ENCODE measurements at regions not wholly inside any gene's neighbourhood (a gene's known extent, or its start where the extent isn't known, plus 50 kb on each side); places are given as distances from the start of the nearest gene placed in this dataset.

DNA sequence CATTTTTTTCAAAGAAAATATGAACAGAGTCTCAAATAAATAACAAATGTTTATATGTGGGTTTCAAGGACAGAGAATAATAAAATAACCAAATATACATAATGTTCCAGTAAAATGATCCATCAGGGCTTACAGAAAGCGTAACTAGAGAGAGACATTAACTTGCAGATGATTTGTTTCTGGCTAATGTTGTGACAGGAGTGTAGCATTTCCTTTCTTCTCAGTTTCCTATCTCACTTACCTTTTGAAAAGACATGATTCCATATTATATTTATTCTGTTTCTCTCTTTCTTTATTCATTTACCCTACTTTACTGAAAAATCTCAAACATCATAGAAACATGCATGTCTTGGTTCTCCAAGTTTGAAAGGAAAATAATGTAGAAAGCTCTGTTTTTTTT lies 451.3 kb upstream of the CDH9 start:
- Histone ChIP-seq H3K36me3 (ENCODE audit: insufficient read depth, low read length) (no peaks in the 10 kb centered on the region), H3K9me3 (ENCODE audit: low read depth, low read length) (no peaks in the 10 kb centered on the region), H3K27me3 (ENCODE audit: insufficient read depth, low read length) (no peaks in the 10 kb centered on the region), H3K4me1 (ENCODE audit: insufficient read depth, low read length) (no peaks in the 10 kb centered on the region), H4K20me1 (ENCODE audit: insufficient read depth, low read length) (no peaks in the 10 kb centered on the region), H3K4me3 (ENCODE audit: insufficient read depth, low read length) (no peak overlapping the region), H3K79me2 (ENCODE audit: insufficient read depth, low read length) (no peaks in the 10 kb centered on the region), H3K27ac (ENCODE audit: low read depth, low read length) (no peak overlapping the region), H3K4me2 (ENCODE audit: insufficient read depth, low read length) (no peak overlapping the region), H2AFZ (ENCODE audit: low read length) (no peak overlapping the region)
- no peak for DNase-seq (ENCODE audit: insufficient read length, low spot score, missing footprints)
- TF ChIP-seq, protein P1, sequence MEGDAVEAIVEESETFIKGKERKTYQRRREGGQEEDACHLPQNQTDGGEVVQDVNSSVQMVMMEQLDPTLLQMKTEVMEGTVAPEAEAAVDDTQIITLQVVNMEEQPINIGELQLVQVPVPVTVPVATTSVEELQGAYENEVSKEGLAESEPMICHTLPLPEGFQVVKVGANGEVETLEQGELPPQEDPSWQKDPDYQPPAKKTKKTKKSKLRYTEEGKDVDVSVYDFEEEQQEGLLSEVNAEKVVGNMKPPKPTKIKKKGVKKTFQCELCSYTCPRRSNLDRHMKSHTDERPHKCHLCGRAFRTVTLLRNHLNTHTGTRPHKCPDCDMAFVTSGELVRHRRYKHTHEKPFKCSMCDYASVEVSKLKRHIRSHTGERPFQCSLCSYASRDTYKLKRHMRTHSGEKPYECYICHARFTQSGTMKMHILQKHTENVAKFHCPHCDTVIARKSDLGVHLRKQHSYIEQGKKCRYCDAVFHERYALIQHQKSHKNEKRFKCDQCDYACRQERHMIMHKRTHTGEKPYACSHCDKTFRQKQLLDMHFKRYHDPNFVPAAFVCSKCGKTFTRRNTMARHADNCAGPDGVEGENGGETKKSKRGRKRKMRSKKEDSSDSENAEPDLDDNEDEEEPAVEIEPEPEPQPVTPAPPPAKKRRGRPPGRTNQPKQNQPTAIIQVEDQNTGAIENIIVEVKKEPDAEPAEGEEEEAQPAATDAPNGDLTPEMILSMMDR (IDR thresholded peaks at IDR 0.05; ENCODE audit: extremely low read depth, low read depth, low read length): no peak

DNA sequence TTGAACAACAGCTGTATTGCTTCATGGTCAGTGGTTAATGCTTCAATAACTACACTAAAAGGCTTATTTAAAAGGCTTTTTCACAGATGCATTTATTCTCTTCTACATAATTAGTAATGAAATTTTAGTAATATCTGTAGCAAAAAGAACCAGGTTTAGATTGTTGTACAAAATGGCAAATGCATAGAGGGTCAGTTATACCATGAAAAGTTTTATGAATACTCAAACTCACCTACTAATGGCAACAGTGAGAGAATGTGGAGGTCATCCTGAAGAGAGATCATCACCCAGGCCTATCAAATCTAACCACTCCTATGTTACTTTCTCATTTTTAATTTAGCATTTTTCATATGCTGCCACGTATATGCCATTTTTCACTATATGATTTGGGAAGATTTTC lies 444.3 kb upstream of the CDH9 start:
- no peak for DNase-seq (ENCODE audit: insufficient read length, low spot score, missing footprints)
- no peaks in the 10 kb centered on the region for H3K79me2 ChIP-seq (ENCODE audit: insufficient read depth, low read length)
- H4K20me1 ChIP-seq (ENCODE audit: insufficient read depth, low read length): no peaks in the 10 kb centered on the region
- no peak overlapping the region for H3K4me2 ChIP-seq (ENCODE audit: insufficient read depth, low read length)
- no peaks in the 10 kb centered on the region for H3K9me3 ChIP-seq (ENCODE audit: low read depth, low read length)
- TF ChIP-seq, protein P1 (IDR thresholded peaks at IDR 0.05; ENCODE audit: extremely low read depth, low read depth, low read length): no peak
- no peak overlapping the region for H2AFZ ChIP-seq (ENCODE audit: low read length)
- no peaks in the 10 kb centered on the region for H3K4me1 ChIP-seq (ENCODE audit: insufficient read depth, low read length)
- no peak overlapping the region for H3K27ac ChIP-seq (ENCODE audit: low read depth, low read length)
- H3K36me3 ChIP-seq (ENCODE audit: insufficient read depth, low read length): no peaks in the 10 kb centered on the region
- H3K4me3 ChIP-seq (ENCODE audit: insufficient read depth, low read length): no peak overlapping the region
- H3K27me3 ChIP-seq (ENCODE audit: insufficient read depth, low read length): no peaks in the 10 kb centered on the region

DNA sequence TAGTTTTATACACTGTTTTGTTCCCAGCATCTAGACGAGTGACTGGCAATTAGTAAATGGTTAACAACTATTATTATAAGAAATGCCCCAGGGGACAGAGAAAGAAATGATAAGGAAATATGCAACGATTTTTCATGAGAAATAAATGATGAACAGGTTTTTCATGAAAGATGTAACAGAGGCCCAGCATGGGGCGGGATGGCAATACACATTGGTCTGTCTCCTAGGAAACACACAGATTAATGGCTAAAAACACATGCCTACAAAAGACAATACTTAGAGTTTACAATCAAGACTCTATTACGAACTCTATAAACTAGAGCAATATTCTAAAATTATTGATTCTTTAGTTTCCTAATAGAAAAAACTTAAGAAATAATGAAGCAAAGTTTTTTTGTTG lies 441.5 kb upstream of the CDH9 start:
- TF ChIP-seq, protein P1 (IDR thresholded peaks at IDR 0.05; ENCODE audit: extremely low read depth, low read depth, low read length): no peak
- Histone ChIP-seq H3K27ac (ENCODE audit: low read depth, low read length) (no peak overlapping the region), H4K20me1 (ENCODE audit: insufficient read depth, low read length) (no peaks in the 10 kb centered on the region), H3K4me3 (ENCODE audit: insufficient read depth, low read length) (no peak overlapping the region), H3K9me3 (ENCODE audit: low read depth, low read length) (no peaks in the 10 kb centered on the region), H3K4me1 (ENCODE audit: insufficient read depth, low read length) (no peaks in the 10 kb centered on the region), H3K36me3 (ENCODE audit: insufficient read depth, low read length) (no peaks in the 10 kb centered on the region), H2AFZ (ENCODE audit: low read length) (no peak overlapping the region), H3K4me2 (ENCODE audit: insufficient read depth, low read length) (no peak overlapping the region), H3K27me3 (ENCODE audit: insufficient read depth, low read length) (no peaks in the 10 kb centered on the region), H3K79me2 (ENCODE audit: insufficient read depth, low read length) (no peaks in the 10 kb centered on the region)
- DNase-seq (ENCODE audit: insufficient read length, low spot score, missing footprints): no peak

DNA sequence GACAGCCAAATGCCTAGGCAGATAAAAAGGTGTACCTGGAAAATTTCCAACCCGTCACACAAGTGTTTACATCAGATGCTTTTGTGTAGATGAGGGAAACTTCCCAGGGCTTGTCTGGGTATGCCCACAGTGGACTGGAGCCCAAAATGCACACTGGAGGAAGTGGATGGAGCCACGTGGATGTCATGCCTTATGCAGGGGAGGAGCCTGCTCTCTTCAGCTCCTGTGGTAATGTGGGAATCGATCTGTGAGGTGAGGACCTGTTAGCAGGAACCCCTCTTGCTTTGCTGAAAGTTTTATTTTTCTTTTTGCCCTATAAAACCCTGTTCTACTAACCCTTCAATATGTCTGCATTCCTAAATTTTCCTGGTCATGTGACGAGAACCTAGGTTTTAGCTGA lies 439.2 kb upstream of the CDH9 start:
- H3K79me2 ChIP-seq (ENCODE audit: insufficient read depth, low read length): no peaks in the 10 kb centered on the region
- H4K20me1 ChIP-seq (ENCODE audit: insufficient read depth, low read length): no peaks in the 10 kb centered on the region
- H3K27ac ChIP-seq (ENCODE audit: low read depth, low read length): no peak overlapping the region
- TF ChIP-seq, protein P1 (IDR thresholded peaks at IDR 0.05; ENCODE audit: extremely low read depth, low read depth, low read length): no peak
- H3K4me1 ChIP-seq (ENCODE audit: insufficient read depth, low read length): no peaks in the 10 kb centered on the region
- DNase-seq (ENCODE audit: insufficient read length, low spot score, missing footprints): no peak
- H3K4me3 ChIP-seq (ENCODE audit: insufficient read depth, low read length): no peak overlapping the region
- H3K9me3 ChIP-seq (ENCODE audit: low read depth, low read length): no peaks in the 10 kb centered on the region
- H3K4me2 ChIP-seq (ENCODE audit: insufficient read depth, low read length): no peak overlapping the region
- no peaks in the 10 kb centered on the region for H3K36me3 ChIP-seq (ENCODE audit: insufficient read depth, low read length)
- H3K27me3 ChIP-seq (ENCODE audit: insufficient read depth, low read length): no peaks in the 10 kb centered on the region
- H2AFZ ChIP-seq (ENCODE audit: low read length): no peak overlapping the region

All from osteoblast (primary cell).